Ramos (cell line): ENCODE measurements at regions not wholly inside any gene's neighbourhood (a gene's known extent, or its start where the extent isn't known, plus 50 kb on each side); places are given as distances from the start of the nearest gene placed in this dataset.
"Not testable (repeated sequence)": the region's sequence is repeated elsewhere in the genome, so short reads cannot be mapped to it uniquely, and the experiment has no call there.

Experiments used
- in situ Hi-C: fragments of 300-500 bp; cut with MboI; formaldehyde crosslinking; loops from one replicate; pipeline ENCODE4 v1.14.3; 2022; ENCODE audit warnings: low sequenced_read_pairs; ENCODE audit not compliant: unreplicated experiment

- in situ Hi-C loops, result no loop called here
These were observed 893.4 kb upstream of the MIR17HG start for GRCh38 chr13:90454002-90454636.

- in situ Hi-C loops, result no loop called here
These were observed 892.4 kb upstream of the MIR17HG start for GRCh38 chr13:90455067-90455466.

GRCh38 chr13:90455823-90456222 is 891.7 kb upstream of the MIR17HG start:
- in situ Hi-C loops, result no loop called here

DNA sequence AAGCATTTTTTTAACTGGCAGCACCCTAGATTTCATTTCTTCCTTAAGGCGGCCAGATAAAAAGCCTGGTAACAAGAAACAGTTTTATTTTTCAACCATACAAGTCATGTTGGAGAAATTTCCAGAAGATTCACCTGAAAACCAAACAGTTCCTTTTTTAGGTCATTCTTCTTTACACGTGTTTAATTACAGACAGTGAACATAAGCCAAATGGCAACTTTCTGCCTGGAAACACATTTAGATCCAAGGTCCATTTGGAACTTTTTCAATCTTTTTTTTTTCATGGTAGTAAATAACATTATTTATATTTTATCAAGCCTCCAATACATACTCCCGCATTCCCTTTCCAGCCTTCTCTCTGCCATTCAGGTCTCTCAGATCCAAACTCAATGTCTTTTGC is 886.1 kb upstream of the MIR17HG start:
- in situ Hi-C loops, result loop anchor here (10.0 kb wide), 1 partner anchor 63 kb away; no protein-coding TSS in a partner anchor

DNA sequence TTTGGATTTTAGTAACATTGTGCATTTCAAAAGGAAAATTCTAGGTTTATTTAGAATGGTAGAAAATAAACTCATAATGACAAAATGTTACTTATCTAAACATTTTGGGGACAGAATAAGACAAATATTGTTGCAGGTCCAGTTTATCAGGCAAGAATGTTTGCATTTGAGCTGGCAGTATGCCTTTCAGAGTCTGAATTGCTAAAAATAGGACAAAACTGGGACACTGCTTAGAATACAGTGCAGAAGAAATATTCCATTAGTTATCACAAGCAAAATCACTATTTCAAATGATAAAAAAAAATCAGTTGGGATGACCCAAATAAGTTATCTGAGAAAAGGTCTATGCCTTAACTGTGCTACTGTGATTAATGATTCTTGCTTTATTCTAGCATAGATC is 870.3 kb upstream of the MIR17HG start:
- in situ Hi-C loops, result no loop called here

DNA sequence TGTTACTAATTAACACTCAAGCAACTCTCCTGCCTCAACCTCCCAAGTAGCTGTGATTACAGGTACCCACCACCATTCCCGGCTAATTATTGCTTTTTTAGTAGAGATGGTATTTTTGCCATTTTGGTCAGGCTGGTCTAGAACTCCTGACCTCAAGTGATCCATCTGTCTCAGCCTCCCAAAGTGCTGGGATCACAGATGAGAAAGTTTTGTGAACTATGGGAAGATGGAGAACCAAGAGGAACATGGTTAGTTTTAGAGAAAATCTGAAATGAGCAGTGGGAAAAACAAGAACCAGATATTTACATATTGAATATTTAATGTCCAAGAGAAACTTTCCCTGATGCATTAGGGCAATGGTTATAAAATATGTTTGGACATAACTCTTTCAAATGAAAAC is 863.6 kb upstream of the MIR17HG start:
- in situ Hi-C loops, result no loop called here

- in situ Hi-C loops, result no loop called here
These were observed 862.1 kb upstream of the MIR17HG start for GRCh38 chr13:90485436-90485835.

- in situ Hi-C loops, result no loop called here
These were observed 854.6 kb upstream of the MIR17HG start for GRCh38 chr13:90492872-90493271.

DNA sequence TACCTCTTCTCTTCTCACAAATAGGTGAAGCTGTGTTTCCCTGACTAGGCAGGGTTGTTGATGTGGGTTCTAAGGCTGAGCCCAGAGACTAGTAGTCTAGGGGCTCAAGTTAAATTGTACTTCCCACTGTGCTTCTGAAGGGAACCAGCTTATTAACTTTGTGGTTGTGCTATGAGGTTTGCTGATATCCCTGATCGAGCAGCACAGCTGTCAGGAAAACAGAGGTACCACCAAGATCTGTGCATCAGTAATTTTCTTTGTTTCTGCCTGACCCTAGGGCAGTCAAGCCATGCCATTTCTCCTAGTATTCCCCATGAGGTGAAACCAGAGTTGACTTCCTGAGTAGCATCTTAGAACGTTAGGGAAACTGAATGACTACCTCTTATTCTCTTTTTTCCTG is 853.8 kb upstream of the MIR17HG start:
- in situ Hi-C loops, result no loop called here

DNA sequence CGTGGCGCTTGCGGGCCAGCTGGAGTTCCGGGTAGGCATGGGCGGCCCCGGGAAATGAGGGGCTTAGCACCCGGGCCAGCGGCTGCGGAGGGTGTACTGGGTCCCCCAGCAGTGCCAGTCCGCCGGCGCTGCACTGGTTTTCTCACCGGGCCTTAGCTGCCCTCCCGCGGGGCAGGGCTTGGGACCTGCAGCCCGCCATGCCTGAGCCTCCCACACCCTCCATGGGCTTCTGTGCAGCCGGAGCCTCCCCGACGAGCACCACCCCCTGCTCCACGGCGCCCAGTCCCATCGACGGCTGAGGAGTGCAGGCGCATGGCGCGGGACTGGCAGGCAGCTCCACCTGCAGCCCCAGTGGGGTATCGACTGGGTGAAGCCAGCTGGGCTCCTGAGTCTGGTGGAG is 852.6 kb upstream of the MIR17HG start:
- in situ Hi-C loops, result not testable (repeated sequence)

GRCh38 chr13:90498096-90498495 is 849.4 kb upstream of the MIR17HG start:
- in situ Hi-C loops, result no loop called here

DNA sequence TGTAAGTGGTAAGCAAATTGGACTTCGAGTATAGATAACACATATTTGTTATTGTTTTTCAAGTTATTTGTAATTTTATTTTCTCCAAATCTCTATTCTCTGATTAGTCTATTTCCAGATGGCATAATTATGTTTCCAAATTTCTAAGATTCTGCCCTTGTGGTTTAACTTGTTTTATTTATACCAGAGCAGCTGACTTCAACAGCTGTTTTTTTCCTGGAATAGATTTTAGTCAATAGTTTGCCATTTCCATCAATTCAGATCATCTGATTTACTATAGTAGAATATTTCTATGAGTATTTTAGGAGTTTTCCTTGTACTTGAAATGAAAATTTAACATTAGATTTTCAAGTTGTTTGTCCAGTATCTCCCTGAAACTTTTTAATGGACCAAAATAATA is 848.7 kb upstream of the MIR17HG start:
- in situ Hi-C loops, result no loop called here

- in situ Hi-C loops, result no loop called here
These were observed 846.9 kb upstream of the MIR17HG start for GRCh38 chr13:90500569-90500968.

GRCh38 chr13:90502153-90502552 is 845.3 kb upstream of the MIR17HG start:
- in situ Hi-C loops, result no loop called here

GRCh38 chr13:90502762-90503161 is 844.7 kb upstream of the MIR17HG start:
- in situ Hi-C loops, result no loop called here

DNA sequence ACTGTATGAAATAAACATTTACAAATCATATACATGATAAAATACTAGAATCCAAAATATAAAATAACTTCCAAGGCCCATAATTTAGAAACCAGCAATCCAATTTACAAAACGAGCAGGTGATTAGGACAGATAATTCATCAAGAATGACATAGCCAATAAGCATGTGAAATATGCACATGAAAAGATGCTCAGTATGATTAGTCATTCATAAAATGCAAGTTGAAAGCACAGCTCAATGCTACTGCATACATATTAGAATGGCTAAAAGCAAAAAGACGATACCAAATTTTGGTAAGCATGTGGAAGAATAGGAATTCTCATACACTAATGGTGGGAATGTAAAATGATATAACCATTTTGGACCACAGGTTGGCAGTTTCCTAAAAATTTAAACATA is 837.2 kb upstream of the MIR17HG start:
- in situ Hi-C loops, result no loop called here

DNA sequence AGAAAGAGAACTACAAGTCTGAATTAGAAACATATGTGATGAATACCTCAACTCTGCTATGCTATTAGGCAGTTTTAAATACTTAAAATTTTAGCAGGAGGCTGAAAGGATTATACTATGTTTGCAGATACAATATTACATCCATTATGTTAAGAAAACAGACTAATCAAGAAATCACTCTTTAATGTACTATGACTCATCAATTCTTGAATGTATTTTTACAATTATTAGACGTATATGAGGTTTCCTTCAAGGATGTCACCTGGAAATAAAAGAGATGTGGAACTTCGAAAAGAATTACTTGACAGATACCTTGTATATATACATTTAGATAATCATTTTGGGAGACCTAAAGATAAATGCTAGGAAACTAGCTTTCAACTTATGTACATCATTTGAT is 835.6 kb upstream of the MIR17HG start:
- in situ Hi-C loops, result no loop called here

GRCh38 chr13:90514712-90515111 is 832.8 kb upstream of the MIR17HG start:
- in situ Hi-C loops, result not testable (repeated sequence)

DNA sequence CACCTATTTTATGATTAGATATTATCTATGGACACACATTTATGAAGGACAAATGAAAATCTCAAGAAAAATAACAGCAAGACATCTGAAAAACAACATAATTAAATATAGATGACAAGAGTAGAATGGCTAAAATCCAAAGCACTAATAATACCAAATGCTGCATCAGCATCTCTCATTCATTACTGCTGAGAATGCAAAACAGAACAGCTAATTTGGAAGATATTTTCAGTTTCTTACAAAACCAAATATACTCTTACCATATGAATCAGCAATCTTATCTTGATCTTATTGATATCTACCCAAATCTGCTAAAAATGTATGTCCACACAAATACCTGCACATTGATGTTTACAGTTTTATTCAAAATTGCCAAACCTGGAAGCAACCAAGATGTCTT is 829.1 kb upstream of the MIR17HG start:
- in situ Hi-C loops, result no loop called here

GRCh38 chr13:90519157-90519556 is 828.3 kb upstream of the MIR17HG start:
- in situ Hi-C loops, result no loop called here

- in situ Hi-C loops, result loop anchor here (10.0 kb wide), 1 partner anchor 62 kb away; no protein-coding TSS in a partner anchor
These were observed 820.8 kb upstream of the MIR17HG start for GRCh38 chr13:90526711-90527110.

DNA sequence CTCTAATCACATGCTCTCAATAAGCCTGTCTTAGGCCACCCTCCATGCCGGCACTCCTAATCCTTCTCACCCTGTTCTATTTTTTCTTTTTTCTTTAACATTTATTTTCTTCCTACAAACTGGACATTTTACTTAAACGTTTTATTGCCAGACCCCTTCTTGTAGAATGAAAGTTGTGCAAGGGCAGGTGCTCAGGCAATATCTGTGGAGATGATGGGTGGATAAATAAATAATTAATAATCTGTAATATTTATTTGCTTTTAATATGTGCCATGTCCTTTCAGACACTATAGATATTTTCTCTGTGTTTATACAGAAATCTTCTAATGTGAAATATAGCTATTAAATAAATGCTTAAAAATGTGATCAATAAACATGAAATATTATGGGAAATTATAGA is 815.7 kb upstream of the MIR17HG start:
- in situ Hi-C loops, result no loop called here
